ENCODE measurements at regions not wholly inside any gene's neighbourhood (a gene's known extent, or its start where the extent isn't known, plus 50 kb on each side); places are given as distances from the start of the nearest gene placed in this dataset.

DNA sequence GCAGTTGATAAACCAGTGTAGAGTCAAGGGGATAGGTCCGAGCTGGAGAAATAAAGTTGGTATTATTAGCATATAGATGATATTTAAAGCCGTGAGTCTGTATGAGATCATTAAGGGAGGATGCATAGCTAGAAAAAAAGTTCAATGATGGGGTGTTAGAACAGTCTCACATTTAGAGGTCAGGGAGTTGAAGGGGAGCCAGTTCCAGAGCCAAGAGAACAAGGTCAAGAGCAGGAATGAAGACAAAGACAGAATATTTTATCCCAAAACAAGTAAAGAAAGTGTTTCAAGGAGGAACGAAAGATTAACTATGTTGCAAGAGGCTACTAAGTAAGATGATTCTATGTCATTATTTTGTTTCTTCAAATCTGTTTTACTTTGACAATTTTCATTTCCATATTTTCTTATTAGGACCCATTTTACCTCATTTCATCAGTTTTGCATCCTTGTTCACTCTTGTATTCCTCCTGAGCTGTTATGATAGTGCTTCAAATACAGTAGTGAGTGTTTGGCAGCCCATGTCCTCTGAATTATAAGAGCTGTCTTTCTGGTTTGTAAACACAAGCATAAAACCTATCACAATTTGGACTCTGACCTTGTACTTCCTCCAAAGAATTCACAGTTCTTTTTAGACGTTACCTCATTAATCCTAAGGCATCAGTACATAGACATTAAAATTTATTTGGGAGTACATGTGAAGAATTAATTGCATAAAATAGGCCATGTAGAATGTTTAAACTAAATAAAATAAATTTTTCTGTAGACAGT is 695.7 kb upstream of the NECTIN3 start:
- DNase-seq (ENCODE audit: low read depth in 4 of 4, low spot score in 3 of 4) = no peak

DNA sequence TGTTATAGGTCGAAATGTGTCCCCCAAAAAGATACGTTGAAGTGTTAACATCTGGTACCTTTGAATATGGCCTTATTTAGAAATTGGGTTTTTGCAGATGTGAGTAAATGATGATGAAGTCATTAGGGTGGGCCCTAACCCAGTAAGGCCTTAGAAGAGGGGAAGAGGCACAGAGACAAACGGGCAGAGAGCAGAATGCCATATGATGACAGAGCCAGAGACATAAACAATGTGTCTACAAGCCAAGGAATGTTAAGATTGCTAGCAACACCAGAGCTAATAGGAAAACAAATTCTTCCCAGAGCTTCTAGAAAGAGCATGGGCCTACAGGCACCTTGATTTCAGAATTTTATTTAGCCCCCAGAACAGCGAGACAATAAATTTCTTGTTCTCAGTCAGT is 693.1 kb upstream of the NECTIN3 start:
- DNase-seq (ENCODE audit: low read depth in 4 of 4, low spot score in 3 of 4) = no peak

DNA sequence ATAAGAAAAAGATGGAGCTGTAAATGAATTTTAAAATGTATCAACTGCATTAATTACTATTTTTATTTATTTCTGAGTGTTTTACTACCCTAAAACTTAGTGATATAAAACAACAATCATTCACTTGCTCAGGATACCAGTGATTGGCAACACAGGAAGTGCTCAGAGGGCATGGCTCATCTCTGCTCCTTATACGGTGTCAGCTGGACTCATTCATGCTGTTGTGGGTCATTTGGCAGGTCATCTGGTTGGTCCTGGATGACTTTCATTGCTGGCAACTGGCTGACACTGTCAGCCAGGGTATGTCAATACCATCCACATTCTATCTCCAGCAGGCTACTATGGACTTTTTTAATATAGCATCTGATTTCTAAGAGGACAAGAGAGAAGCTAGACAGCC is 689.6 kb upstream of the NECTIN3 start:
- DNase-seq (ENCODE audit: low read depth in 4 of 4, low spot score in 3 of 4) = no peak

DNA sequence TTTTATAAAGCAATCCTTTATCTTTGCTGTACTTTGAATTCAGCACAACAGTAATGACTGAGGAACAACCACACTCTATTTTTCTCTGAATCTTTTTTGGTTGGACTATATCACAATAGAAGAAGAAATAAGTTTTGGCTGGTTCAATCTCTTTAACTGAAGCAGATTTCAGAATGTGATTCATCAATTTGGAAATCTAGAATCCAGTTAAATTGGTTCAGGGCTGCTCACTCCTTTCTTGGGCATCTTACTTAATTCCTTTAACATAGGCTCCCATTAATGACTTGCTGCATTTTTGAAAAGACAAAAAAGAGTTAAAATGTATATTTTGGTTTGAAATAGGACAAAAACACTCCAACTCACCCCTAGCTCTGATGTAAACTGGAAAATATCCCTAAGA is 688.3 kb upstream of the NECTIN3 start:
- no peak for DNase-seq (ENCODE audit: low read depth in 4 of 4, low spot score in 3 of 4)

DNA sequence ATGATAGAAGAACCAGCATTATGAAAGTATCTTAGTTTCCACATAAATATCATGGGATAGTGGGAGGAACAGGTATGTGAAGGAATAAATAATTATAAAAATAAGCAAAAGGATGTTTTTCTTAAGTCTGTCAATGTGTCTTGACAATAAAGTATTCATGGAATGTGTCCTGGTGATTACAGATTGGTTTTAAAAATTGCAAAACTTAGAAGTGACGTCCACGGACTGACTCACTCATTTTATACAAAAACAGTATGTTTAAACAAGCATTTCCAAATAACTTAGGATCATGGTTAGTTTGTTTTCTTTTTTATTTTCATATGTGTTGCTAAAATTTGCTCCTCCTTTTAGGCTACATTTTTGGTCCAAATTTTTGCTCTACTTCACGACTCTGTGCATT is 687.0 kb upstream of the NECTIN3 start:
- DNase-seq (ENCODE audit: low read depth in 4 of 4, low spot score in 3 of 4) = no peak

DNA sequence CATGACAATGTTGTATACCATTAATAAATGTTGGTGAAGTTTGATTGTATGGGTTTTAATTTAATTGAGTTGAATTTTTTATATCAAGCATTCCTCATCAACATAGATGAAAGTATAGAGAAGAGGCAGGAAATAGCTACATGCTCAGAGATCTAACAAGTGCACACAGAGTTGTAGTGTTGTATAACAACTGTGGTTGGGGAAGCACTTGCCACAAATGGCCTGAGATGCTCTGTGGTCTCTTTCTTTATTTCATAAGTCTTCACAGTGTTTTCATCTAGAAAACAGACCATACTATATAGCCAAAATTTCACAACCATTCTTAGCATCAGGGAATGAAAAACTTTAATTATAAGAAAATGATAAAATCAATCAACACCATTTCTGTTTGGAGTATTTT is 682.6 kb upstream of the NECTIN3 start:
- no peak for DNase-seq (ENCODE audit: low read depth in 4 of 4, low spot score in 3 of 4)

DNA sequence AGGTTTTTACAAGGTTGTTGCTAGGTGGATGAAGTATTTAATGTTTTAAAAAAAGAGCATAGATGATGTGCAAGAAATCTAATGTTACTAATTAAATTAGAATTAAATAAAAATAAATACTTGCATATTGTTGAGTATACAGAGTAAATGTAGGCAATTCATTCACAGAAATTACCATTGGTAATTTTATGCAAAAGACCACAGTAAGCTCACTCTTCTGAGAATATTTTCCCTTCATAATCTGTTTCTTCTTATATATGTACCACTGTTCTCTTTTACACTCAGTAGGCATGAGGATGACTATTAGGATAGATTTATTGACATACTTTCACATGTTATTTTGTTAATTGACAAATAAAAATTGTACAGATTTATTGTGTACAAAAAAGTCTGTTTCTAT is 681.2 kb upstream of the NECTIN3 start:
- DNase-seq (ENCODE audit: low read depth in 4 of 4, low spot score in 3 of 4) = no peak

DNA sequence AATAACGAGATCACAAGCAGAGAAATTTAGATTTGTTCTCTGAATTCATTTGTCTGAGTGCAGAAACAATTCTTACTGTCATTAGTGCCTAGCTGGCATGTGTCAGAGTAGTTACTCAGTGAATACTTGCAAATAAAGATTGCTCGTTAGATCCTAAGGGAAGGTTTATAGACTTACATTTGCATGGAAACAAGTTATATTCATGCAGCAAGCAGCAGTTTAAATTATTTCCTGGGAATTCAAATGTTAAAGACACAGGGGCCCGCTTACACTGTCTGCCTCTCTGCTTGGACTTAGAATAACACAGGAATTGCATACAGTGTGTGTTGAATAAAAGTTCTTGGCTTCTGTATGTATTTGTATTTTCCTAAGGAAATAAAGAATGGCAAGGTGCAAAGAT is 680.6 kb upstream of the NECTIN3 start:
- DNase-seq (ENCODE audit: low read depth in 4 of 4, low spot score in 3 of 4) = no peak

DNA sequence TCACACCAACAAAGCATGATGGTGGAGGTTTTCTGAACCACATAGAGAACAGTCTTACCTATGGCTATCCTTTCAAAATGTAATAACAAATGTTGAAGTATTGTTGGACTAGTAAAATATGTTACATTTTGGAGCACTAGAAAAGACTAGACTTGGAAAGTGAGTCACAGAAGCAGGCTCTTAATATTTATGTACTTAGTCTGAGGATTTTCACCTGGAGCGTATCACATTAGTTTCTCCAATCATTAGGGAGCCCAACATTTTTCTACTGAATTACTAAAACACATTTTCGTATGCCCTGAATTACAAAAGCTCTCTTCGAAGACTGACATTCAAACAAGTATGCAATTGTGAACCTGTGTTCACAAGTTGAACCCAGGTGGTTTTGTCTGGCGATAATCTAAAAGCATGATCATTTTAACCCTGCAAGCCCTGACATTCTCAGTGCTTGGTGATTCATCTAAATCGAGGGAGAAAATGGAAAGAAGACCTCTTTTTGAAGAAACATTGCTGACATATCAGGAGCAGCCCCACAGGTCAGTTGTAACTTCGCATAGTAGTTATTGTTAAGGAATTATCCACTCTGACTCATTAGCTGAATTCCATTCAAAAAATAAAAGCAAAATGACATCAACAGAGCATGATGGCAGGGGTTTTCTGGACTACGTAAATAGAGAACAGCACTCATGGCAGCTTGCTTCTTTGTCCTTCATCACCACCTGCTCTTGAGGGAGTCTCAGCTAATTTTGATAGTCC is 679.8 kb upstream of the NECTIN3 start:
- no peak for DNase-seq (ENCODE audit: low read depth in 4 of 4, low spot score in 3 of 4)

DNA sequence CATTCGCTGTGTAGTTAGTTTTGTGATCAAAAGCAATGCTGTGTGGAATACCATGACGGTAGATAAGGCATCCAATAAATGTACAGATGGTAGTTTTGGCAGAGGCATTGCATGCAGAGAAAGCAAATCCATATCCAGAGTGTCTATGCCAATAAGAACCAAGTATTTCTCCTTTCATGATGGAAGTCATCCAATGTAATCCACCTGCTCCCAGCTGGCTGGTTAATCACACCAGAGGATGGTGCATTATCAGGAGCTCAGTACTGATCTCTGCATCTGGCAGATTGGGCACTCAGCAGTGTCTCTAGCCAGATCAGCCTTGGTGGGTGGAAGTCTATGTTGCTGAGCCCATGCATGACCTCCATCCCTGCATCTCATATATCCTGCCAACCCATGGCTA is 677.7 kb upstream of the NECTIN3 start:
- no peak for DNase-seq (ENCODE audit: low read depth in 4 of 4, low spot score in 3 of 4)

DNA sequence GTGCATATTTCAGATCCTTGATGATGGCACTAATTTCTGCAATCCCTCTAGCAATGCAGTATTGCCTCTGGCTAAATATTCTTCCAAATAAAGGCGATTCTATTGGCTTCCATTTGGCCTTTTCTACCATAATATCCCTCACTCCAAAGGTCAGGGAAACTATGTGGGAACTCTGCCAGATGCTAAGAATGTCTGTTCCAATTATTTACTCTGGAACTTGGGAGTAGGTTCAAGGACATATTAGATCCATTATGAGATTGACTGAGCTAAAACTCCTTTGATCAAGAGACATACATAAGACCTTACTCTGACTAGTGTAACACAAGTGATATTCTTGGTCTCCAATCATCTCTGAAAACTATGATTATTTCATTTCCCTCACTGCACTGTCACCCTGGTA is 674.5 kb upstream of the NECTIN3 start:
- no peak for DNase-seq (ENCODE audit: low read depth in 4 of 4, low spot score in 3 of 4)

DNA sequence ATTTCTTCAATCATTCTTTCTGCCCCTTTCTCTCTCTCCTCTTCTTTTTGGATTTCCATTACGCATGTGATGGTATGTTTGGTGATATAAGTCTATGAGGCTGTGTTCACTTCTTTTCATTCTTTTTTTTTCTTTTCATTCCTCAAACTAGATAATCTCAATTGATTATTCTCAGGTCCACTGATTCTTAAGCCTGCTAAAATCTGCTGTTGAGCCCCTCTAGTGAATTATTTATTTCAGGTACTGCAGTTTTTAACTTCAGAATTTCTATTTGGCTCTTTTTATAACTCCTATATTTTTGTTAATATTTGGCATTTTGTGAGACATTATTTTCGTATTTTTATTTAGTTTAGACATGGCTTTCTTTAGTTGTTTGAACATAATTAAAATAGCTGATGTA is 671.3 kb upstream of the NECTIN3 start:
- DNase-seq (ENCODE audit: low read depth in 4 of 4, low spot score in 3 of 4) = no peak

DNA sequence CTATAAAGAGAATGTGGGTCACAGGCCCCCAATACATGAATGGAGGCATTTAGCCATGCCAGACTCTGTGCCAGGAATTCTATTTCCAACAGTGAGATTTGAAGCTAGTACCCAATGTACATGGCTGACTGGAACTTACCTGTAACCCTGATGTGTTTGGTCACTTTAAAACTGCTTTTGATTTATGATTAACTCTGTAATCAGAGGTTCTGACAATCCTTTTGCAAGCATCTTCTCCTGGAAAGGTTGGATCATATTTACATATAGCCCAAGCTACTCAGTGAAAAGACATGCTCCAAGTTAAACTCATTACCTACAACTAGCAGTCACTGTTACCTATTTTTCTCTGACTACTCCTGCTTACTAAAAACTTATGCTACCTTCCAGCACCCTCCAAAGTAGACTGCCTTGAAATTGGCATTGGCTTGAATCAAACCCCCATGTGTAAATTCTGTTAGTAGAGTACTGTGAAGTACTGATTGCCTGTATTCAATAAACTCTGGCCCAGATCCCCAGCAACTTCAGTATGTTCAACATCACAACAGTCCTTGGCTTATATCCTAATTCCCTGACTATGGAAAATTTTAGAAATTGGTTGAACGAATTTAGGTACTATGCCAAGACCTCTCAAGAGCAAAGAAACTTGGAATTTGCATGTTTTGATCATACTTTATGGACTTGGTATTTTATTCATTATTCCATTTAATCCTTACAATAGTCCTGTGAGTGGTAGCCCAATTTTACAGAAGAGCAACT is 665.6 kb upstream of the NECTIN3 start:
- no peak for DNase-seq (ENCODE audit: low read depth in 4 of 4, low spot score in 3 of 4)

DNA sequence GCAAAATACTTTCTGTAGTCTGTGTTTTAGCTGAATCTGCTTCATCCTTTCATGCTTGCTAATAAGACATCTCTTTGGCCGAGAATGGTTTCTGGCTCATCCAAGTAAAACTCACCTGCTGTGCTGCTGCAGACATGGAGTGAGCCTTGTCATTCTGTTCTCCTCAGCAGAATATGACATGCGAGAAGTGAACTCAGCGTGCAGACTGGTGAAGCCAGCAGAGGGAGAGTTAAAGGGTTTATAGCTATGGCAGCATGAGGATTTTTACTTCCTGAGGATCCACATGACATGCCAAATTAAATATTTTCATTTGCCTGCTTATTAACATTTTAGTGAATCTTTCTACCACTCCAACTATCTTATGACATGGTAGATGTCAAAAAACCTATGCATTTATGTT is 658.4 kb upstream of the NECTIN3 start:
- DNase-seq (ENCODE audit: low read depth in 4 of 4, low spot score in 3 of 4) = no peak

DNA sequence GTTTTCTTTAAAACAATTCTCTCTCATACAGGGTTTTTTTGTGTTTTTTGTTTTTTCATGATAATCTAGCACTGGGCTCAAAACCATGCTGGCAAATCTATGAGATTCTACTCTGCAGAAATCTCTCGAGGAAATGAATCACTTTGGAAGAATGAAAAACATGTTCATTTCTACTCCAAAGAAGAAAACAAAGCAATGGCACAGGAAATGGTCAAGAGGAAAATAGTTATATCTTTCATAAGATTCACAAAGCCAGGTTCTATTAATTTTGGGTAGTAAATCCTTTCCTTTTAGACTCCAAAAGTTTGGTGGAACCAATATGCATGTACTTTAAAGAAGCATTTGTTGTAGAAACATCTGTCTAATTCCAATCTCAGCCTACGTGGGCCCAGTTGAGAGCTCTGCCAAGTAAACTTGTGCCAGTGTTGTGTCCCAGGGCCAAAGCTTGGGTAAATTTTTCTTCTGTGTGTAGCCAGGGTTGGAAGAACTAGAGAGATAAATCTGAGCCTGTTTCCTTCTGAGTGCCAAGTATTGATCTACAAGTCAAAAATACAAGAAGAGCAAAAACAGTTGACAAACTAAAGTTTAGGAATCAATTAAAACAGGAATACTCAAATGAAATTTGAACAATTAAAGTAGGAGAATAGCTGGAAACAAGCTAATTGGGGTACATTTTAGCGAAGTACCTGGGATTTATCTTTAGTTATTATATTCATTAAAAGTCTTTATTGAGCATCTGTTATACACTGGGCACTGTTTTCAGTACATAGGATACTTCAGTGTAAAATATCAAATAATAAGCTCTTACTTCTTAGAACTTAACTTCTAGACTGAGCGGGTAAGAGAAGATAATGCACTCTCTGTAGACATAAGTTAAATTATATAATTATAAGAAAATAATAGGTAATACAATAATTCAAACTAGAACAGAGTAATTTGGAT is 657.5 kb upstream of the NECTIN3 start:
- DNase-seq (ENCODE audit: low read depth in 4 of 4, low spot score in 3 of 4) = no peak

DNA sequence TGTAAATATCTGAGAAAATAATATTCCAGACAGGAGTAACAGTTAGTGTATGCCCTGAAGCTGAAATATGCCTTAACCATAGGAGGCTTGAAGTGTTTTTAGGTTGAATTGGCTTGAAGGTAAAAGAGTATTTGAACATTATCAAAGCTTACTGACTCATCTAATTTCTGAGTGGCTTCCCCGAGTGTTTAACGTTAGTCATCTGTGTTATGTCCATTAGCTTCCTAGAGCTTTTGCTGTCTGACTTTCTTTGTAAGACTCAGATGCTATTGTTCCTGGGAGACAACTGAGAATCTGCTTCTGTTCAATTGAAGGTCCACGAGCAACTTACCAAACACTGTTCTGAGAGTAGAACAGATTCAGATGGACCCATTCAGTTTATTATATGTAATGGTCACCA is 656.8 kb upstream of the NECTIN3 start:
- DNase-seq (ENCODE audit: low read depth in 4 of 4, low spot score in 3 of 4) = no peak

DNA sequence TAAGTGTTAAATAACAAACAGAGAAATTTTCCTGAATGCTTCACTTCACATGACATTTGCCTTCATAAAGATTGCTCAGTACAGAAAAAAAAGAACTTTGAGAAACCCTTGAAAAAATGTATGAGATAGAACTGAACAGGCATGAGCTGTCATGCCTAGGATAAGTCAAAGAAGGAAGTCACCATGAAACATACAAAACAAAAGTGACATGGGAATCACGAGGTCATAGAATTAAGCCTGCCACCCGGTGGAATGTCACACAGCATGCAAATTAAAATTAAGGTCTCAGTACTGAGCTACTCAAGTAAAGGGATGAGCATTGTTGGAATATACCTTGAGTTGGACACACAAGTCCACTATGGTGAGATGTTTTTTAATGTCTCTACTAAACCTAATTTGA is 652.5 kb upstream of the NECTIN3 start:
- no peak for DNase-seq (ENCODE audit: low read depth in 4 of 4, low spot score in 3 of 4)

DNA sequence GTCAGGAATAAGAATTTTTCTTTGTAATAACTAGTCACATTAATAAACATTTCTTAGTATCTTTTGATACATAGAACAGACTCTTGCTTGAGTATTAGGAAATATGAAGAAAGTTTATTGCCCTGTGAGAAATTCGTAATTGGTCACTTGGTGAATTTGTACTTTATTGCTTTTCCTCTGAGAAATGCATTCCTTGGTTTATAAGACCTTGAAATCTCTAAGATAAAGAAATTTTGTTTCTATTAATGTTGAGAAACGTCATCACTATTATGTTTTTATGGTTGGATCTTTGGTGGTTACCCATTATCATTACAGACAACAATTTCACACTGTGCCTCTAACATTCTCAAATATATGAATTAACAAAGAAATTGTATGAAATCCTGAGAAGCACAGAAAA is 652.0 kb upstream of the NECTIN3 start:
- no peak for DNase-seq (ENCODE audit: low read depth in 4 of 4, low spot score in 3 of 4)

DNA sequence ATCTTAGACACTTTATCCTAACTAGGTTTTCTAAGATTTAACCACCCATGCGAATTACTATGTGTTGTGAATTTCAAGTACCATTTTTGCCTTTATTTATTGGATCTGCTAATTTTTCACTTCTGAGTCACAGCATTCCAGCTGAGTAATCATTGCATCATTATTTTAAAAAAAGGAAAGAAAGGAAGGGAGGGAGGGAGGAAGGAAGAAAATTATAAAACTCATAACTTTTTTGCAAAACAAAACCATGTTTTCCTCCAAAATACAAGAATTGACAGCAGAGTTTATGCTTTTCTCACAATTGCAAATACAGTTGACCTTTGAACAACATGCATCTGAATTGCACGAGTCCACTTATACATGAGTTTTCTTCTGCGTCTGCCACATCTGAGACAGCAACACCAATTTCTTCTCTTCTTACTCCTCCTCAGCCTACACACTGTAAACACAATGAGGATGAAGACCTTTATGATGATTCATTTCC is 651.4 kb upstream of the NECTIN3 start:
- DNase-seq (ENCODE audit: low read depth in 4 of 4, low spot score in 3 of 4) = no peak

DNA sequence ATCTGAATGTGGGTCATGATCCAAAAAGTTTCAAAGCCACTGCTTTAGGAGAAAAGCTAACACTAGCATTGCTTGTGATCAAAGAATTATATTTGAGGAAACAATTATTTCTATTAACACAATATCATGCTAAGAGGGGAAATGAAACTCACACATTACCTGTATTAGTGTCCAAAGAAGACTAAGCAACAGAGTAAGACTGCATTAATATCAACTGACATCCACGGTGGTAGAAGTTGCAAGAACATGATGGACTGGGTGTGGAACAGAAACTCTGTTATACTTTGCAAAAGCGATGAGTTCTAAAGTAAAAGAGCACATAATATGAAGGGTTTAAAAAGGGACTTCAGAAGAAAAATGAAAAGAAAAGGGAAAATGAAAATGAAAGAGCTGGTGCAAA is 648.3 kb upstream of the NECTIN3 start:
- DNase-seq (ENCODE audit: low read depth in 4 of 4, low spot score in 3 of 4) = no peak

Measured in left renal pelvis (tissue), 4 donors.